Aorta (tissue), 5 donors: ENCODE measurements at regions not wholly inside any gene's neighbourhood (a gene's known extent, or its start where the extent isn't known, plus 50 kb on each side); places are given as distances from the start of the nearest gene placed in this dataset.

Experiments used
- ATAC-seq: fragments of 200-7000 bp; cut with Tn5 transposase; one replicate; pipeline ENCODE4 v1.9.1; 2022; ENCODE audit warnings: moderate library complexity; ENCODE audit not compliant: low FRiP score
- DNase-seq, 2 donors: peaks; one replicate each; pipeline ENCODE4 v3.0.0-alpha.2; 2020
- H3K27ac ChIP-seq, 2 donors: one replicate each; pipeline ENCODE4 v1.5.1; 2013; ENCODE audit warnings: low read length in 2 of 2, mild to moderate bottlenecking in 2 of 2, moderate library complexity in 2 of 2, control low read depth in 1 of 2, inconsistent platforms in 1 of 2, low read depth in 1 of 2
- H3K27me3 ChIP-seq, 2 donors: one replicate each; pipeline ENCODE4 v1.6.1; 2013; ENCODE audit warnings: control low read depth in 1 of 2, low read length in 1 of 2, mild to moderate bottlenecking in 1 of 2, moderate library complexity in 1 of 2; ENCODE audit not compliant: insufficient read depth in 2 of 2, control insufficient read depth in 1 of 2
- H3K36me3 ChIP-seq, 2 donors: one replicate each; pipeline ENCODE4 v1.6.1; 2013; ENCODE audit warnings: control low read depth in 1 of 2, low read length in 1 of 2, mild to moderate bottlenecking in 1 of 2; ENCODE audit not compliant: insufficient read depth in 2 of 2, control insufficient read depth in 1 of 2
- H3K4me1 ChIP-seq, 2 donors: one replicate each; pipeline ENCODE4 v1.6.1; 2013; ENCODE audit warnings: low read length in 2 of 2, control low read depth in 1 of 2, mild to moderate bottlenecking in 1 of 2, moderate library complexity in 1 of 2; ENCODE audit not compliant: insufficient read depth in 2 of 2, control insufficient read depth in 1 of 2
- H3K4me3 ChIP-seq, 2 donors: one replicate each; pipeline ENCODE4 v1.5.1; 2013; ENCODE audit warnings: low read length in 2 of 2, control low read depth in 1 of 2, mild to moderate bottlenecking in 1 of 2
- H3K9me3 ChIP-seq: one replicate; pipeline ENCODE4 v1.6.1; 2013; ENCODE audit warnings: mild to moderate bottlenecking, low read length; ENCODE audit not compliant: control insufficient read depth
- WGBS, 2 donors: extraction: QIAGEN DNeasy Blood & Tissue Kit; methylation state at CpG; one replicate each; pipeline ENCODE4 v1.1.7; 2013; 5-methylcytosine and 5-hydroxymethylcytosine counted together
- intact Hi-C, 2 donors: fragments of 100-400 bp; cut with DNase I; formaldehyde crosslinking; loops; one replicate each; pipeline versions ENCODE4 v1.14.2 to v1.15.0; 2022
- donor health status: healthy with polysubstance abuse.
- donor health status: Bipolar disorder and iron deficiency.
- donor health status: DM: no; HTN: no; CAD: no.
- donor health status: DM: no; HTN: no; CAD: no.
- donor health status: DM: yes; HTN: yes; CAD: no.

GRCh38 chr11:116148056-116148455, 624.7 kb downstream of the BUD13 start:
- H3K4me3 ChIP-seq, result no peak overlapping the region
- peaks cover 1% of the 10 kb centered on the region for H3K9me3 ChIP-seq
- H3K27me3 ChIP-seq, result no peaks in the 10 kb centered on the region
- no peak for ATAC-seq
- no peak overlapping the region for H3K27ac ChIP-seq
- DNase-seq, result no peak
- WGBS, 2 donors, result 33 to 36% methylated on average over 10 of the region's 10 CpGs
- H3K36me3 ChIP-seq, result no peaks in the 10 kb centered on the region
- intact Hi-C loops, result no loop called here
- H3K4me1 ChIP-seq, result no peaks in the 10 kb centered on the region

DNA sequence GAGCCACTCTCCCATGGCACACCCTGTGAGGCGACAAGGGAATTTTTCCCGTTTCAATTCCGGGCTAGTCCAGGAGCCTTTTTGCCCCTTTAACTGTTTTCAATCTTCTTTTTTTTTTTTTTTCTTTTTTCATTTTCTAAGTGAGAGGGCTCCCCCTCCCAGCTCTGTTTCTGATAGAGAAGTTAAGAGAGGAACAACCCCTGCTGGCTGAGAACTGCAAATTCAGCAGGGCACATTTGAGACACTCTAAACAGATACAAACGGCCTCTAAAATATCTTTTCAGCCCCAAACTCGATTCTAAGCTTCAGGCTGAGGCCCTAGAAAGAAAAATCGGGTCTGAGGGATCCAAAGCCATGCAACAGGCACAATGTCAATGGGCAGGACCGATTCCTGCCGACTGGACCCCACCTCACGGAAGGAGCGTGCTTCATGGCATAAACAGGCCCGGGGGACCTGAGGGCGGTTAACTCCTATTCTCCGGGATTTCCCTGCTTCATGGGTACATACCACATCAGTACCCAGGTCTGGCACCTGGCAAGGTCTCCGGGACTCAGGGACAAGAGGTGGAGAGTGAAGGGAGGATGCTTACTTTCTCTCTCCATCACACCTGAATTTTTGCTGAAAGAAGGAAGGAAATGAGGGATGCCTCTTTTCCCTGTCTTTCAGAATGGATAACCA, 627.5 kb downstream of the BUD13 start:
- Histone ChIP-seq H3K9me3 (peaks cover 1% of the 10 kb centered on the region), H3K27me3 (no peaks in the 10 kb centered on the region), H3K27ac (no peak overlapping the region), H3K4me3 (no peak overlapping the region), H3K36me3 (no peaks in the 10 kb centered on the region), H3K4me1 (no peaks in the 10 kb centered on the region)
- ATAC-seq (no peak), DNase-seq (no peak)
- intact Hi-C loops, result no loop called here
- WGBS, 2 donors, result 84 to 85% methylated on average over 14 of the region's 14 CpGs

- H3K36me3 ChIP-seq, result no peaks in the 10 kb centered on the region
- no peak overlapping the region for H3K4me3 ChIP-seq
- H3K27ac ChIP-seq, result no peak overlapping the region
- H3K9me3 ChIP-seq, result peaks cover 1% of the 10 kb centered on the region
- 82% methylated on average over 17 of the region's 17 CpGs for WGBS, 2 donors
- no peak for ATAC-seq
- DNase-seq, result no peak
- H3K27me3 ChIP-seq, result no peaks in the 10 kb centered on the region
- intact Hi-C loops, result no loop called here
- no peaks in the 10 kb centered on the region for H3K4me1 ChIP-seq
These were observed 628.3 kb downstream of the BUD13 start for GRCh38 chr11:116144387-116144958.

DNA sequence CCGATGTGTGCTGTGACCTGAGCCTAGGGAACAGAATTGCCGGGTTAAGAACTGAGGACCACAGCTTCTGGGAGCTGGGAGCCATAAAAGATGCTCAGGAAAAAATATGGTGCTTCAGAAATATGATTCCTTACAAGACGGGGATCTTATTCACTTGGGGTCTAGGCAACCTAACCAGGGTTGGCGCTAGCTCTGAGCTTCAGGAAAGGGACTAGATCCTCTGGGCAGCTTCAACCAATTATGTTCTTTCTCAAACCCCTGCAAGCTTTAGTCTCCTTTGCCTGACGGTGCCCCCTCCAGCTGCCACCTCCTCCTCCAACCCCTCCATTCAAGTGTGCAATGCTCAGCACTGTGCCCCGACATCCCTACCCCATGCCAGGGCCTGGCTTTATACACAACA, 634.1 kb upstream of the CADM1 start:
- DNase-seq (no peak), ATAC-seq (no peak)
- Histone ChIP-seq H3K27ac (no peak overlapping the region), H3K4me3 (no peak overlapping the region), H3K9me3 (no peaks in the 10 kb centered on the region), H3K36me3 (no peaks in the 10 kb centered on the region), H3K27me3 (no peaks in the 10 kb centered on the region), H3K4me1 (no peaks in the 10 kb centered on the region)
- 84 to 87% methylated on average over 6 of the region's 6 CpGs for WGBS, 2 donors
- intact Hi-C loops, result no loop called here

DNA sequence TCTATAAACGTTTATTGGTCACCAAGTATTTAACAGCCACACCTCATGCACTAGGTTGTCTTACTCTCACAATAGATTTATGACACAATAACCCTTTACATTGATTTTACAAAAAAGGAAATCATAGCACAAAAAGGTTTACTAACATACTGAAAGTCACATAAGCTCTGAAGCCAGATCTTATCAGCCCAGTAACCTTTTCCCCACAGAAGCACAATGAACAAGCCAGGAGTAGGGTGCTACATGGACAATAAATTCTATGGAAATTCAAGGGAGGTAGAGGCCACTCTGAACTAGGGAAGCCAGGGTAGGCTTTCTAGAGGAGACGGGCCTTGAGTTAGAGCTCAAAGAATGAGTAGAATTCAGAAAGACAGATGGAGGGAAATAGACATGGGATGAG, 633.5 kb upstream of the CADM1 start:
- intact Hi-C loops, result no loop called here
- ATAC-seq, result no peak
- WGBS, 2 donors, result 51 to 53% methylated on average over 2 of the region's 2 CpGs
- Histone ChIP-seq H3K4me3 (no peak overlapping the region), H3K9me3 (no peaks in the 10 kb centered on the region), H3K4me1 (no peaks in the 10 kb centered on the region), H3K27me3 (no peaks in the 10 kb centered on the region), H3K36me3 (no peaks in the 10 kb centered on the region), H3K27ac (no peak overlapping the region)
- DNase-seq, result no peak

DNA sequence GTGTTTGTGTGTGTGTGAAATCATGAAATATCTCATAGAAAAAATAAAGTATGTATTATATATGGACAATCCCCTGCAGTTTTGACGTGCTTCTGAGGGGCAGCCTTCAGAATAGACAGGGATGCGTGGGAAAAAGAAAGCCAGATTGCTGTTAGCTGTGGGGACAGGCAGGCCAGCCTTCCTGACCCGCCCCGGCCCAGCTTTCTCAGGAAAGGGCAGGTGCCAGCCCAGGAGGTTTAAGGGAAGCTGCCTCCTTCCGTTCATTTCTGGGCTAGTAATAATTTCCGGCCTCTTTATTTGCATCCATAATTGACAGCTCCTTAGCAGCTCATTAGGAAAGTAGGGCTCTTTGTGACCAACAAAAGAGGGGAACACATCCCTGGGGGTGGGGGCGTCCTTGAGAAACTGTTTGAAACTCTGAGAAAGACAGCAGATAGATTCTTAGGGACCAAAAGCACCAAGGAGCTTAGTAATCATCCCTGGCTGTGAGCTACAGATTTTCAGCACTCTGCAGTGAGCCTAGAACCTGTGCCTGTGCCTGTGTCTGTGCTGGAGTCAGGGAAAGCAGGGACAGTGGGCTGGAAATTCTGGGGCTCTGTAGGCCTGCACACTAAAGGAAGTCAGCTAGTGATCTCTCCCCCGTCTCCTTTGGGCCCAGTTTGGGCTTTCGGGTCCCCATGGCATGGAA, 632.9 kb upstream of the CADM1 start:
- H3K4me1 ChIP-seq, result no peaks in the 10 kb centered on the region
- ATAC-seq, result no peak
- H3K4me3 ChIP-seq, result no peak overlapping the region
- intact Hi-C loops, result no loop called here
- H3K36me3 ChIP-seq, result no peaks in the 10 kb centered on the region
- H3K27me3 ChIP-seq, result no peaks in the 10 kb centered on the region
- no peaks in the 10 kb centered on the region for H3K9me3 ChIP-seq
- WGBS, 2 donors, result 59 to 78% methylated on average over 9 of the region's 9 CpGs
- no peak overlapping the region for H3K27ac ChIP-seq
- no peak for DNase-seq

DNA sequence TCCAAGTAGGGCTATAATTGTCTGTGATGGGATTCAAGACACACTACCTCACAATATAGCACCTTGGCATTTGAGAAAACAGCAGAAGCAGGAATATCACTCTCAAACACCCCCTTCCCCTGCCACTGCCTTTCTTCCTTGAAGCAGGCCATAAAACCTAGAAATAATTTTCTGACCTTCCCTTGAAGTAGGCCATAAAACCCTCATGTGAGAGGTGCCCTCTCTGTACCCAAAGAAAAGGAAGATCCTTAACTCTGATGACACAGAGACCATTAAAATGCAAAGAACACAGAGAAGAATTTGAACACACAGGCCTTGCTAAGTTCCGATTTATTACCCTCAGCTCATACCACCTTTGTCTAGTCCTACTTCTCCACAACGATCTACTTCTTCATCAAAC, 631.7 kb upstream of the CADM1 start:
- Histone ChIP-seq H3K27ac (no peak overlapping the region), H3K9me3 (no peaks in the 10 kb centered on the region), H3K4me1 (no peaks in the 10 kb centered on the region), H3K36me3 (no peaks in the 10 kb centered on the region), H3K4me3 (no peak overlapping the region), H3K27me3 (no peaks in the 10 kb centered on the region)
- WGBS, 2 donors, result 75 to 82% methylated on average over 2 of the region's 2 CpGs
- ATAC-seq, result no peak
- intact Hi-C loops, result no loop called here
- no peak for DNase-seq

DNA sequence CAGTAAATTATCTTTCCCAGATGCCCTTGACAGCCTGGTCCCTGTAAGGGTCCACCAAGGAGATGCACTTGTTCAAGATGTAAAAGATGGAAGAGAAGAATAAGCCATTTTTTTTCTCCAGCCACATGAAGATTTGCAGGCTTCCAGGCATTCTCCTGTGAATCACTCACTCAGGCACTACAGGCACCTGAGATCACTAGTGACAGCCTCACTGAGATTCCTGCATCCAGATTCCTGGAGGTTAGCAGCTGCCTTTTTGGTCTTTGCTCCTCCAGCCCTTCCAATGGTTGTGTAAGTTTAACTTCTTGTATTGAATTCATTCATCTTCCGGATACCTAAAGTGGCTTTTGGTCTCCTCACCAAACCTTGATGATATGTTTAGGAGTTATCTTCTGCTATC, 630.2 kb upstream of the CADM1 start:
- intact Hi-C loops, result no loop called here
- Histone ChIP-seq H3K4me1 (no peaks in the 10 kb centered on the region), H3K27ac (no peak overlapping the region), H3K9me3 (no peaks in the 10 kb centered on the region), H3K4me3 (no peak overlapping the region), H3K27me3 (no peaks in the 10 kb centered on the region), H3K36me3 (no peaks in the 10 kb centered on the region)
- WGBS, 2 donors, result 99 to 100% methylated on average over 1 of the region's 1 CpG
- ATAC-seq, result no peak
- DNase-seq, result no peak
